HG02981 (cell line): ENCODE measurements at regions not wholly inside any gene's neighbourhood (a gene's known extent, or its start where the extent isn't known, plus 50 kb on each side); places are given as distances from the start of the nearest gene placed in this dataset.

ENCODE experiments used
- ATAC-seq: cut with Tn5 transposase; IDR thresholded peaks from one replicate; pipeline ENCODE4 v1.9.1; 2021; ENCODE audit warnings: mild to moderate bottlenecking, moderate library complexity; ENCODE audit not compliant: unreplicated experiment

DNA sequence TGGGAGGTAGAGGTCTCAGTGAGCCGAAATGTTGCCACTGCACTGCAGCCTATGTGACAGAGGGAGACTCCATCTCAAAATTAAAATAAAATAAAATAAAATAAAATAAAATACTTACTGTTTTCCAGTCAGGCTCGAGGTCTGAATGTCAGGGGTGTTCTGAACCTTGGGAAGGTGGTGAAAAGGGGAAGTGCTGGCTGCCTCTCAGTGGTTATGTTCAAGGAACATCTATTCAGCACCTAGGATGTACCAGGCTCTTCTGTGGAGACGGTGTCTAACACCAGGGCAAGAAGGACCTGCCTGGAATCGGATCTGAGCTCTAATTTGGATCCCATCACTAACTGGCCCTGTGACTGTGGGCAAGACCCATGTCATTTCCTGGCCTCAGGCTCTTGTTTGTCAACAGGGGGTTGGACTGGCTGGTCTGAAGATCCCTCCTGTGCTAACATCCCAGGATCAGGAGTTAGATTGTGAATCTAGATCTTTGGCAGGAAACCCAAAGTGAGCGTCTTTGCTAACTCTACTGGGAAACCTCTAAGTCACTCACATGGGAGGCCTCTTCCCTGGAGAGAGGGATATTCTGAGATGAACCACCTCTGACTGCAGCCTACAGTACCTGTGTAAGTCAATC, 63.4 kb upstream of the SIRPG start:
- ATAC-seq, result no peak

DNA sequence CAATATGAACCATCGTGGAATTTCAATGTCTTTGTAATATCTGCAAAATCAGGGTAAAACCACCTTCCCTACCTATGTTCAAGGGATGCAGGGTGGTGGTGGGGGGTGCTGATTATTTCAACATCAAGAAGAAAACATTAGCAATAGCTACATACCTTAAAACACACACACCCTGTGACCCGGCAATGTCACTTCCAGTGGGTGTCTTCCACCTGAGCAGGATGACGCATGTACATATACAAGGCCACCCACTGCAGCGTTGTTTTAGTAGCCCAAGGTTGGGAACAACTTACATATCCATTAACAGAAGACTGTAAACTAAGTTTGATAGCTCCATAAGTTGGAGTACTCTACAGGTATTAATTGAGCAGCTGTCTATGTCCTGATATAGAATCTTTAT, 62.6 kb upstream of the SIRPG start:
- ATAC-seq, result no peak

DNA sequence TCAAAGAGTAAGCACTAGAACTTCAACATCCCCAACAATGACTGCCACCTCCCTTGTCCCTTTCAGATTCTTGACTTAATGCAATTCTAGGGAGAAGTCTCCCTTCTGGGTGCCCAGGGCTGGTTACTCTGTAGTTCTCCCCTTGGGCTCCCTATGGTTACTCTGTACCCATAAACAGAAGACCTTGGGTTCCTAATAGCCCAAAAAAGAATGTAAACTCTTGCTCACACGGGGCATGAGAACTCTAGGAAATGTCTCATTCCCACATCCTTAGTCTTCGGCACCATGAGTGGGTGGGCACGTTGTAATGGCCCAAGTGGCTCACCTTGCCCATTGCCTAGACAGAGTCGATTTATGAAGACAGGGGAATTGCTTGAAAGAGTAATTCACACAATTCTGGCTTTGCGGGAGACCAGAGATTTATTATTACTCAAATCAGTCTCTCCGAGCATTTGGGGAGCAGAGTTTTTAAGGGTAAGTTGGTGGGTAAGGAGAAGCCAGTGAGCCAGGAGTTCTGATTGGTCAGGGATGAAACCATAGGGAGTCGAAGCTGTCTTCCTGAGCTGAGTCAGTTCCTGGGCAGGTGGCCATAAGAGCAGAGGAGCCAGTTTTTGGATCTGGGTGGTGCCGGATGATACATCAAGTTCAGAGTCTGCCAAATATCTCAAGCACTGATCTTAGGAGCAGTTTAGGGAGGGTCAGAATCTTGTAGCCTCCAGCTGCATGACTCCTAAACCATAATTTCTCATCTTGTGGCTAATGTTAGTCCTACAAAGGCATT, 61.2 kb upstream of the SIRPG start:
- ATAC-seq, result no peak

DNA sequence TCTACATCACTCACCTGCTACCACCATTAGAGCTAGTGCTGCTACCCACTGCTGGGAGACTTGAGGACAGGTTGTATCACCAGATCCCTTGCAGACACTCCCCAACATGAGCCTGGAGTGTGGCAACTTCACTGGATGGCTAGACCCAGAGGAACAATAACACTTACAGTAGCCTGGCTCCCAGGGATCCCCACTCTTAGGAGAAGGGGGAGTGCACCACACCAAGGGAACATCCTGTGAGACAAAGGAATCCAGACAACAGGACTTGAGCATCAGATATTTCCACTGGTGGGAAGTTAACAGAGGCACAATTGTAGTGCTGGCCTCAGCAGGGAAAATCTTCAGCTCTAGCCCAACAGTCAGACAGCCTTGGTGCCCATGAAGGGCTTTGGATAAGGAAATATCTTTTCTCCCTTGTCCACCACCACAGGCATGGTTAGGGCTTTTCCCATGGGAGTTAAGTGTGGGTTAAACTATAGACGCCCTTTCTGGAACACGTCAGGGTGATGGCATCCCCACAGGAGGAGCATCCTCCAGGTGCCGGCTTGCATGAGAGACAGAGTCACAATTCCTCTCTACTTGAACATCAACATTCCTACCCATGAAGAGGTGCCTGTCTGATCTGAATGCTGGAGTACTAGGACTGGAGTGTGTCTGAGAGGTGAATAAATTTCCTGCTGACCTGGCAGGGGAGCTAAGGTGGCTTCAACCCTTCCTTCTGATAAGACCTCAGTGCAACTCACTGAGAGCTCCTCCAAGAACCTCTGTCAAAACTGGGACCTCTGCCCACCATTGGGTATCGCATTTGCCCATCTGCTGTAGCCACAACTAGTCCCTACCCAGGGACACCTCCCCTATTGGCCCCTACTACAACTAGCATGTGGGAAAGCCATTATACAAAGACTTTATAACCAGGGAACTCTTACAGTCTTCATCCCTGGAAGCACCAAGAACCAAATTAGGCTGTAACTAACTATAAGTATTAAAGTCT, 55.4 kb upstream of the SIRPG start:
- no peak for ATAC-seq

DNA sequence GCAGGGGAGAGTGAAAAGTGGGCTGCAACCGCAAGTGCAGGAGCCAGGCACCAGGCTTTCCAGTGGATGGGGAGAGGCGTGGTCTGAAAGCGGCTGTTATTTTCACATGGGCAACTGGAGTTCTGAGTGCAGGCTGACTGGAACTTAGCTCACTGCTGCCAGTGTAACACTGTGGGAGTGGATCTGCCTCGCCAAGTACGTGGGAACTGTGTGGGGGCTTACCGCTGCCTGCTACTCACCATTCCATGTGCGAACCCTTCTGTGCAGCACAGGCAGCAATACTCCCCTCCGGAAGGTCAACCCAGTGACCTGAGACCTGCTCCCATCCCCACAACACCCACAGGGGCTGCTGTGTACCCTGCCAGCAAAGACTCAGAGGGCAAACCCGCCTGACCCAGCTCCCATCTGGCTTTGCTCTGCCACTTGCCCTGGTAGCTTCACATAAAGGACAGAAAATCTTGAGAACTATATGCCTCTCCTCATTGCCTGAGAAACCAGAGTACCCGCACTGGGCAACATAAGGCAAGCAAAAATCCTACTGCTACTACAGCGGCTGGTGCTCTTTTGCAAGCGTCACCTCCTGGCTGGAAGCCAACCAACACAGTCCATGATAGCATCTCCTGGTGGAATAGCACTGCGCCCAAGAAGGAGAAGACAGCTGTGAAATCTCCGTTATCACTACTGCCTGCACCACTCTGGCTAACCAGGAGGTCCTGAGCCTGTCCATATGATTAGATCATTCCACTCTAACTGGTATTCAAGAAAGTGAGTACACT, 54.4 kb upstream of the SIRPG start:
- no peak for ATAC-seq

DNA sequence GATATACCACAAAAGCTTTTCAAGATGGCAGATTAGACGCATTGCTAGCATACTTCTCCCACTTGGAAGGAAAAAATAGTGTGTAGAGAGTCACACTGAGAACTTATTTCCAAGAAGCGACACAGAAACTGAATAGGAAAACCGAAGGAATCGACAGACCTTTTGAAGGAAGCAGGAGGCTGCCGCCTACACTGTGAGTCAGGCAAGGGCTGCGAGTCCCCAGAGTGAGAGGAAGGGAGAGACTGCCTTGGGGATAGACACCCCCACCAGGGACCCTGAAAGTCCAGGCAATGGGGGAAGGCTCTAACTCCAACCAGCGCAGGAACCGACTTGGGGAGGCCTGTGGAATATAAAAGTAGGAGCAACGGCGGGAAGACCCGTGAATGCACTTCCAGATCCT, 53.7 kb upstream of the SIRPG start:
- no peak for ATAC-seq

DNA sequence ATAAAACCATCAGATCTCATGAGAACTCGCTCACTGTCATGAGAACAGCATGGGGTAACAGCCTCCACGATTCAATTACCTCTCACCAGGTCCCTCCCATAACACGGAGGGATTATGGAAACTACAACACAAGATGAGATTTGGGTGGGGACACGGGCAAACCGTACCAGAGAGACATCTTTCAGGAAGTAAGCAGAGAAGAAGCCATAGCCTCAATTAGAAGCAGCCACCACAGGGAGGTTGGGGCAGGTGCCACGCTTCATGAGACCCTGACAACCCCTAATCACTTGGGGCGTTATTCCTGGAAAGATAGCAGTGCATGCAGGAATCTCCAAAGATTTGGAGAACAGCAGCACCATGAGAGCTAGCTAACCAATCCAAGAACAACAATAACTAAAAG, 52.9 kb upstream of the SIRPG start:
- ATAC-seq, result no peak

DNA sequence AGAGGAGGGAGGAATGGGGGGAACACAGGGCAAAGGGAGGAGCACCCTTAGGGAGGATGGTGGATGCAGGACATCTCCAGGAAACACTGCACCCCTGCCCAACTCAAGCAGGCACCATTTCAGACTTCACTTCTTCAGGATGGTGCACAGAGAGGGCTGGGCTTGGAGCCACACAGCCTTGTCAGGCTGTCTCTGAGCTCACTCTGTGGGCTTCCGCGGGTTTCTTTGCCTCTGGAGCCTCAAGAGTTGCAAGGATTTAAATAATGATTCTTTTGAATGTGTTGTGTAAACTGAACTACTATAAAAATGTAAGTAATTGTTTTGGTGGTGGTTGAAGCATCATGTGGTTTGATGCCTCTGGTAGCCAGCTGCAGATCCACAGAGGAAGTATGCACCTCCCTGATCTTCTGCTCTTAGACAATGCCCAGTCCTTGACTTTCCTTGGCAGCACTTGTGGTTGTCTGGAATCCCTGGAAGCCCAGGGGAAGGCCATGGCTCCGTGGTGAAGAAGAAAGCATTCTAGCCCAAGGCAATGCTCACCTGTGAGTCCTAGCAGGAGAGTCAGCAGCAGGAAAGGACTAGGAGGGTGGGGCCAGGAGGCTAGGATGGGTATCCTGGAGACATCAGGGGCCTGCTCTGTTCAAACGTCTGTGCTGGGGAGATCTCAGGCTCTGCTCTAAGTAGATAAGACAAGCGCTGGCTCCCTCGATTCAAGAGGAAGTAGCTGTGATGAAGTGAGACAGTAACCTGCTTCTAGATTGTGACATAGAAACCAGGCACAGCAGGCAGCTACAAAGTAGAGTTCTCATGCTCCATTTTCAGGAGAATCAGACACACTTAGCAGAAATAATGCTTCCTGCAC, 50.2 kb upstream of the SIRPG start:
- no peak for ATAC-seq
